Left lobe of liver (tissue), 2 donors: ENCODE measurements at regions not wholly inside any gene's neighbourhood (a gene's known extent, or its start where the extent isn't known, plus 50 kb on each side); places are given as distances from the start of the nearest gene placed in this dataset.

Experiments used
- ATAC-seq: fragments of 200-7000 bp; cut with Tn5 transposase; one replicate; pipeline ENCODE4 v1.9.1; 2020; ENCODE audit warnings: mild to moderate bottlenecking, moderate library complexity
- DNase-seq: peaks from one replicate; pipeline ENCODE4 v3.0.0-alpha.2; 2020; ENCODE audit warnings: low spot score
- donor health status: DM: no; HTN: no; CAD: no; lungs with moderate emphysema.
- donor health status: DM: no; HTN: yes; CAD: no.

- DNase-seq: no peak
- ATAC-seq: no peak
Measured at GRCh38 chrX:43005561-43005960, 227.6 kb upstream of the PPP1R2C start.

GRCh38 chrX:43008356-43008755 is 230.4 kb upstream of the PPP1R2C start:
- no peak for DNase-seq
- ATAC-seq: no peak

- ATAC-seq: no peak
- DNase-seq: no peak
Measured at GRCh38 chrX:43016021-43016420, 238.1 kb upstream of the PPP1R2C start.

- ATAC-seq (no peak), DNase-seq (no peak)
Measured at GRCh38 chrX:43018031-43018430, 240.1 kb upstream of the PPP1R2C start.

GRCh38 chrX:43019021-43019420 is 241.1 kb upstream of the PPP1R2C start:
- ATAC-seq: no peak
- no peak for DNase-seq

GRCh38 chrX:43025806-43026315 is 247.9 kb upstream of the PPP1R2C start:
- ATAC-seq: no peak

GRCh38 chrX:43064096-43064495 is 286.1 kb upstream of the PPP1R2C start:
- ATAC-seq (no peak), DNase-seq (no peak)

More at GRCh38 chrX:43025806-43026315, 247.9 kb upstream of the PPP1R2C start:
- DNase-seq: no peak

GRCh38 chrX:43065978-43066377 is 288.0 kb upstream of the PPP1R2C start:
- no peak for ATAC-seq
- DNase-seq: no peak

GRCh38 chrX:43068639-43069038 is 290.7 kb upstream of the PPP1R2C start:
- no peak for ATAC-seq

GRCh38 chrX:43083016-43083415 is 305.1 kb upstream of the PPP1R2C start:
- ATAC-seq (no peak), DNase-seq (no peak)

More at GRCh38 chrX:43068639-43069038, 290.7 kb upstream of the PPP1R2C start:
- no peak for DNase-seq

- DNase-seq: no peak
- ATAC-seq: no peak
Measured at GRCh38 chrX:43087830-43088229, 309.9 kb upstream of the PPP1R2C start.

- ATAC-seq (no peak), DNase-seq (no peak)
Measured at GRCh38 chrX:43096830-43097229, 318.9 kb upstream of the PPP1R2C start.

- ATAC-seq: no peak
Measured at GRCh38 chrX:43106009-43106408, 328.0 kb upstream of the PPP1R2C start.

GRCh38 chrX:43108828-43109227 is 330.9 kb upstream of the PPP1R2C start:
- DNase-seq (no peak), ATAC-seq (no peak)

More at GRCh38 chrX:43106009-43106408, 328.0 kb upstream of the PPP1R2C start:
- DNase-seq: no peak

GRCh38 chrX:43121637-43122036 is 343.7 kb upstream of the PPP1R2C start:
- ATAC-seq: no peak
- no peak for DNase-seq

GRCh38 chrX:43139645-43140044 is 361.7 kb upstream of the PPP1R2C start:
- no peak for ATAC-seq
- DNase-seq: no peak

- ATAC-seq (no peak), DNase-seq (no peak)
Measured at GRCh38 chrX:43140582-43140981, 362.6 kb upstream of the PPP1R2C start.

- no peak for ATAC-seq
- DNase-seq: no peak
Measured at GRCh38 chrX:43141885-43142284, 363.9 kb upstream of the PPP1R2C start.

- no peak for DNase-seq
- ATAC-seq: no peak
Measured at GRCh38 chrX:43148305-43148704, 370.3 kb upstream of the PPP1R2C start.

- no peak for DNase-seq
- ATAC-seq: no peak
Measured at GRCh38 chrX:43165343-43165920, 387.5 kb upstream of the PPP1R2C start.

- DNase-seq: no peak
- no peak for ATAC-seq
Measured at GRCh38 chrX:43166874-43167273, 388.9 kb upstream of the PPP1R2C start.

GRCh38 chrX:43175434-43175833 is 397.5 kb upstream of the PPP1R2C start:
- DNase-seq (no peak), ATAC-seq (no peak)

- no peak for DNase-seq
Measured at GRCh38 chrX:43176686-43177085, 398.7 kb upstream of the PPP1R2C start.

More at GRCh38 chrX:43176686-43177085, 398.7 kb upstream of the PPP1R2C start:
- ATAC-seq: no peak
